ENCODE measurements at regions not wholly inside any gene's neighbourhood (a gene's known extent, or its start where the extent isn't known, plus 50 kb on each side); places are given as distances from the start of the nearest gene placed in this dataset.

DNA sequence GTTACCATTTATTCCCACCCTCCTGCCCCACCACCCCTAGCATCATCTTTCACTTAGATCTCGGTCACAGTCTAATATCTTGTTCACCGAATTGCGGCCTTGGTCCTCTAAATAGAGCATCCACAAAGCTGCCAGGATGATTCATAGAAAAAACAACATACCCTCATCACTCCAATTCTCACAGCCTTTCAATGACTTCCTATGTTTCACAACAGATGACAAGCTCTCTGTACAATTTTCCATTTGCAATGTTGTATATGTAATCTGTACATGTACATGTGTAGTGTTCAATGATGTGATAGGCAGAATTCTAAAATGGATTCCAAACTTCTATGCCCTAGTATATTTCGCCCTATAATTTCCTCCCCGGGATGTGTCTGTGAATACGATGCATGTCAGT lies 675.6 kb upstream of the CELF4 start:
- no peaks in the 10 kb centered on the region for H3K36me3 ChIP-seq (ENCODE audit: control insufficient read depth in 4 of 4, insufficient read depth in 4 of 4, low read length in 3 of 4)
- 97% methylated on average over 6 of the region's 6 CpGs for WGBS (ENCODE audit: insufficient coverage)
- peaks cover 0 to 6% (median 0%) of the 10 kb centered on the region in 4 experiments for H3K4me1 ChIP-seq (ENCODE audit: control extremely low read depth in 1 of 4, control insufficient read depth in 4 of 4, insufficient read depth in 4 of 4, low read length in 3 of 4)
- no peaks in the 10 kb centered on the region for H3K27me3 ChIP-seq (replicated peaks in 2 of 5; ENCODE audit: control insufficient read depth in 4 of 5, insufficient read depth in 5 of 5, low read length in 4 of 5)
- peaks cover 0 to 2% (median under 1%) of the 10 kb centered on the region in 5 experiments for H3K9me3 ChIP-seq (ENCODE audit: control extremely low read depth in 1 of 5, control insufficient read depth in 4 of 5, insufficient read depth in 2 of 5, low read depth in 1 of 5, low read length in 4 of 5)
- CTCF ChIA-PET, result interaction anchor here (1.3 kb wide), 1 partner anchor 12 kb away, joined by 4 read pairs; no protein-coding TSS in a partner anchor
- POLR2A ChIA-PET, result no interaction called here
- H3K27ac ChIP-seq (ENCODE audit: insufficient read depth in 1 of 2, low read depth in 1 of 2, low read length in 2 of 2, poor library complexity in 1 of 2, severe bottlenecking in 2 of 2), result no peak overlapping the region
- DNase-seq, result no peak
- no peak overlapping the region for H3K4me3 ChIP-seq (ENCODE audit: control insufficient read depth in 1 of 7, extremely low read depth in 1 of 7, insufficient read depth in 4 of 7, low read depth in 2 of 7, low read length in 6 of 7)

DNA sequence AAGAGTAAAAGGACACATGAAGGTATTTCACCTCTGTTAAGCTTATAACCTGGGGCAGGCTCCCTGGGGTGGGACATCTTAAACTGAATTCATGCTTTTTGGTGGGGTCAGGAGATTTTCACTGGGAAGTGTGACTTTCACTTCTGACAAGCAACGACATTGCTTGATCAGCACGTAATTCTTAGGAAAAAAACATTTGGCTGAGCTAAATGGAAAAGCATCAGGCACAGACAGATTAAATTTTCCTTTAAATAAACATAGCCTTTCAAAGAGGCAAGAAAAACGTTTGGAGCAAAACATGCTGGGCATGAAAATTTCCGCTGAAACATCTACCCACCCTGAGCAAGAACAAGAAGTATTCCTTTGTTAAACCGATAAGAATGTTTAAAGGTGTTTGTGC lies 674.0 kb upstream of the CELF4 start:
- POLR2A ChIA-PET, result no interaction called here
- no peak overlapping the region for H3K4me3 ChIP-seq (ENCODE audit: control insufficient read depth in 1 of 7, extremely low read depth in 1 of 7, insufficient read depth in 4 of 7, low read depth in 2 of 7, low read length in 6 of 7)
- CTCF ChIA-PET, result no interaction called here
- no peaks in the 10 kb centered on the region for H3K36me3 ChIP-seq (ENCODE audit: control insufficient read depth in 4 of 4, insufficient read depth in 4 of 4, low read length in 3 of 4)
- WGBS (ENCODE audit: insufficient coverage), result 100% methylated on average over 1 of the region's 5 CpGs
- no peak for DNase-seq
- H3K27ac ChIP-seq (ENCODE audit: insufficient read depth in 1 of 2, low read depth in 1 of 2, low read length in 2 of 2, poor library complexity in 1 of 2, severe bottlenecking in 2 of 2), result no peak overlapping the region
- H3K9me3 ChIP-seq (ENCODE audit: control extremely low read depth in 1 of 5, control insufficient read depth in 4 of 5, insufficient read depth in 2 of 5, low read depth in 1 of 5, low read length in 4 of 5), result no peaks in the 10 kb centered on the region
- no peaks in the 10 kb centered on the region for H3K27me3 ChIP-seq (replicated peaks in 2 of 5; ENCODE audit: control insufficient read depth in 4 of 5, insufficient read depth in 5 of 5, low read length in 4 of 5)
- peaks cover 0 to 6% (median 0%) of the 10 kb centered on the region in 4 experiments for H3K4me1 ChIP-seq (ENCODE audit: control extremely low read depth in 1 of 4, control insufficient read depth in 4 of 4, insufficient read depth in 4 of 4, low read length in 3 of 4)

DNA sequence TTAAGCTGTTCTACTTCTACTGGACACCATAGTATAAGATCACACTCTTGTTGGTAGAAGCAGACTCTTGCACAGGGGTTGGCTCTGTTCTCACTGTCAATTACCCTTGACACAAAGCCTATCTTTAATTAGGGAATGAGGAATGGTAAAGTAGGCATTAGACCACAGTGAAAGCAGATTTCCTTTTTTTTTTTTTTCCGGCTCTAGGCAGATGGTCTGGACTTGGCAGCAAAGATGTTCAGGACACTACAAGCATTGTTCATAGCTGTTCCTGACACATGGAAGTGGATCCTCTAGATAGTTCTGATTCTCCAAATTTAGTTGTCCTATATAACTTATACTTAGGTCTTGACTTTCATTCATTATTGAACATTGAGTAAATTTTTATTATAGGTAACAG lies 672.2 kb upstream of the CELF4 start:
- POLR2A ChIA-PET, result interaction anchor here (0.7 kb wide), 1 partner anchor 254 kb away, joined by 3 read pairs; no protein-coding TSS in a partner anchor
- H3K9me3 ChIP-seq (ENCODE audit: control extremely low read depth in 1 of 5, control insufficient read depth in 4 of 5, insufficient read depth in 2 of 5, low read depth in 1 of 5, low read length in 4 of 5), result no peaks in the 10 kb centered on the region
- no CpG with 5 or more reads among the region's 1 CpG for WGBS (ENCODE audit: insufficient coverage)

DNA sequence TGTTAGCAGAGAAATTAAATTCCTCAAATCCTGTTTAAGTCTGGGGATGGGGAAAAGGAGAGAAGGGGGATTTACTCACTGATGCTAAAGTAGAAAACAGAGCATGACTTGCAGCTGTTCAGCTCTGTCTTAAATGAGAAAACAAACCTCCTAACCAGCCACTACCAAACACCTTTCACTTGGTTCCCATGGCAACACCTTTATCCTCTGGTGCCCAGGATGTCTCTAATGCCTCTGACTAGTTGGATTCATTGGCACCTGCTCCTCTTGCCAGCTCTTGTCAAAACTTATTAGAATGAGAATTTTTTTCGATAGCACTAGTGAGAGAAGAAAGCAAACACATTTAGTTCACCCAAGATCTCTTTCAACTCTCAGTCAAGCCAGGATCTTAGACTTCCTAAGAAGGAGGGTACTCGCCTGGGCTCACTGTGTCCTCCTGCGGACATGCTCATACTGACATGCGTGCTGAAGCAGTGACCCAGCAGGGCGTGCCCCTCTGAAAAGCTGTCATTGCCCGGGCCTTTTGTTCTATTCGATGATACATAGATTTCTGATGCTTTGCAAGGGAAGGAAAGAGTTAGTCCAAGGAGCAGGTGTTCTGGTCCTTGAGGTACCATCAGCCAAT lies 656.0 kb upstream of the CELF4 start:
- 97% methylated on average over 7 of the region's 7 CpGs for WGBS (ENCODE audit: insufficient coverage)
- Histone ChIP-seq H3K27ac (ENCODE audit: insufficient read depth in 1 of 2, low read depth in 1 of 2, low read length in 2 of 2, poor library complexity in 1 of 2, severe bottlenecking in 2 of 2) (no peak overlapping the region), H3K4me3 (ENCODE audit: control insufficient read depth in 1 of 7, extremely low read depth in 1 of 7, insufficient read depth in 4 of 7, low read depth in 2 of 7, low read length in 6 of 7) (no peak overlapping the region), H3K9me3 (ENCODE audit: control extremely low read depth in 1 of 5, control insufficient read depth in 4 of 5, insufficient read depth in 2 of 5, low read depth in 1 of 5, low read length in 4 of 5) (no peaks in the 10 kb centered on the region), H3K4me1 (ENCODE audit: control extremely low read depth in 1 of 4, control insufficient read depth in 4 of 4, insufficient read depth in 4 of 4, low read length in 3 of 4) (peaks cover 0 to 18% (median 4%) of the 10 kb centered on the region in 4 experiments), H3K36me3 (ENCODE audit: control insufficient read depth in 4 of 4, insufficient read depth in 4 of 4, low read length in 3 of 4) (no peaks in the 10 kb centered on the region), H3K27me3 (replicated peaks in 2 of 5; ENCODE audit: control insufficient read depth in 4 of 5, insufficient read depth in 5 of 5, low read length in 4 of 5) (no peaks in the 10 kb centered on the region)
- ChIA-PET CTCF (interaction anchor here (0.7 kb wide), 1 partner anchor 23 kb away, joined by 3 read pairs; no protein-coding TSS in a partner anchor), POLR2A (no interaction called here)
- DNase-seq, result no peak

More for the DNA sequence above, 672.2 kb upstream of the CELF4 start:
- H3K27me3 ChIP-seq (replicated peaks in 2 of 5; ENCODE audit: control insufficient read depth in 4 of 5, insufficient read depth in 5 of 5, low read length in 4 of 5), result no peaks in the 10 kb centered on the region
- no peak overlapping the region for H3K27ac ChIP-seq (ENCODE audit: insufficient read depth in 1 of 2, low read depth in 1 of 2, low read length in 2 of 2, poor library complexity in 1 of 2, severe bottlenecking in 2 of 2)
- no peak for DNase-seq
- H3K4me3 ChIP-seq (ENCODE audit: control insufficient read depth in 1 of 7, extremely low read depth in 1 of 7, insufficient read depth in 4 of 7, low read depth in 2 of 7, low read length in 6 of 7), result no peak overlapping the region
- no peaks in the 10 kb centered on the region for H3K4me1 ChIP-seq (ENCODE audit: control extremely low read depth in 1 of 4, control insufficient read depth in 4 of 4, insufficient read depth in 4 of 4, low read length in 3 of 4)
- CTCF ChIA-PET, result interaction anchor here (1.4 kb wide), 1 partner anchor 9 kb away, joined by 4 read pairs; no protein-coding TSS in a partner anchor
- no peaks in the 10 kb centered on the region for H3K36me3 ChIP-seq (ENCODE audit: control insufficient read depth in 4 of 4, insufficient read depth in 4 of 4, low read length in 3 of 4)

DNA sequence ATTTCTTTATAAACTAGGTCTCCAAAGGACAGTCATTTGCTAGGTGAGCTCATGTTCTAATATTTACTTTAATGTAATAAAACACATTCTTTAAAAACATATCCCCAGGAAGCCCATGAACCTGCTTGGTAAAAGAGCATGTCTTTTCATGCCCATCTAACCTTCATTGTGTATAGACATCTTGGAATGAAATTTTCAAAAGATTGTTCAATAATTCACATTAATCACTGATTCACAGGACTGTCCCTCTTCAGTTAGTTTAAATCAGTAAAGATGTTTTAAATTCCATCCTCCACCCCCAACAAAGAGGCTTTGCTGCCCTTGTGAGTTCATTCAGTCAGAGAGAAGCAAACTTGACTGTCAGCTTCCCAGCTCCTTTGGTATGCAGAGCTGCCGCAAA lies 633.4 kb upstream of the CELF4 start:
- no peak for DNase-seq
- H3K9me3 ChIP-seq (ENCODE audit: control extremely low read depth in 1 of 5, control insufficient read depth in 4 of 5, insufficient read depth in 2 of 5, low read depth in 1 of 5, low read length in 4 of 5), result no peaks in the 10 kb centered on the region
- peaks cover 0 to 8% (median 3%) of the 10 kb centered on the region in 4 experiments for H3K4me1 ChIP-seq (ENCODE audit: control extremely low read depth in 1 of 4, control insufficient read depth in 4 of 4, insufficient read depth in 4 of 4, low read length in 3 of 4)
- ChIA-PET CTCF (interaction anchor here (0.6 to 0.7 kb wide), 2 partner anchors 22 to 103 kb away, joined by 3 read pairs; no protein-coding TSS in a partner anchor), POLR2A (no interaction called here)
- no peak overlapping the region for H3K4me3 ChIP-seq (ENCODE audit: control insufficient read depth in 1 of 7, extremely low read depth in 1 of 7, insufficient read depth in 4 of 7, low read depth in 2 of 7, low read length in 6 of 7)
- WGBS (ENCODE audit: insufficient coverage), result no CpG with 5 or more reads among the region's 1 CpG
- H3K27ac ChIP-seq (ENCODE audit: insufficient read depth in 1 of 2, low read depth in 1 of 2, low read length in 2 of 2, poor library complexity in 1 of 2, severe bottlenecking in 2 of 2), result no peak overlapping the region
- H3K27me3 ChIP-seq (replicated peaks in 2 of 5; ENCODE audit: control insufficient read depth in 4 of 5, insufficient read depth in 5 of 5, low read length in 4 of 5), result no peaks in the 10 kb centered on the region
- H3K36me3 ChIP-seq (ENCODE audit: control insufficient read depth in 4 of 4, insufficient read depth in 4 of 4, low read length in 3 of 4), result no peaks in the 10 kb centered on the region

DNA sequence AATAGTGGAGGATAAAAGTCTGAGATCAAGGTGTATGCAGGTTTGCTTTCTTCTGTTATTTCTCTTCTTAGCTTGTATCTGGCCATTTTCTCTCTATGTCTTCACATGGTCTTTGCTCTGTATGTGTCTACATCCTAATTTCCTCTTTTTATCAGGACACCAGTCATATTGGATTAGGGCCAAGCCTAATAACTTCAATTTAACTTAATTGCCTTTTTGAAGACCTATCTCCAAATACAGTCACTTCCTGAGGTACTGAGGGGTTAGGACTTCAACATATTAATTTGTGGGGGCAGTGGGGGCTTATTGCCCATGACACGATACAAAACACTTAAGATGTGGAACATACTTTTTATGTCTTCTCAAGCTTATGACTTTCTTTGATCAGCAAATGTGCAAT lies 632.9 kb upstream of the CELF4 start:
- no peak overlapping the region for H3K27ac ChIP-seq (ENCODE audit: insufficient read depth in 1 of 2, low read depth in 1 of 2, low read length in 2 of 2, poor library complexity in 1 of 2, severe bottlenecking in 2 of 2)
- no peaks in the 10 kb centered on the region for H3K36me3 ChIP-seq (ENCODE audit: control insufficient read depth in 4 of 4, insufficient read depth in 4 of 4, low read length in 3 of 4)
- H3K27me3 ChIP-seq (replicated peaks in 2 of 5; ENCODE audit: control insufficient read depth in 4 of 5, insufficient read depth in 5 of 5, low read length in 4 of 5), result no peaks in the 10 kb centered on the region
- 0% methylated on average over 1 of the region's 1 CpG for WGBS (ENCODE audit: insufficient coverage)
- no peaks in the 10 kb centered on the region for H3K9me3 ChIP-seq (ENCODE audit: control extremely low read depth in 1 of 5, control insufficient read depth in 4 of 5, insufficient read depth in 2 of 5, low read depth in 1 of 5, low read length in 4 of 5)
- H3K4me1 ChIP-seq (ENCODE audit: control extremely low read depth in 1 of 4, control insufficient read depth in 4 of 4, insufficient read depth in 4 of 4, low read length in 3 of 4), result peaks cover 0 to 8% (median 3%) of the 10 kb centered on the region in 4 experiments
- peak; percentile 14 to 77 (median 68) for DNase-seq
- CTCF ChIA-PET, result interaction anchor here (0.6 kb wide), 1 partner anchor 23 kb away, joined by 3 read pairs; no protein-coding TSS in a partner anchor
- POLR2A ChIA-PET, result no interaction called here
- H3K4me3 ChIP-seq (ENCODE audit: control insufficient read depth in 1 of 7, extremely low read depth in 1 of 7, insufficient read depth in 4 of 7, low read depth in 2 of 7, low read length in 6 of 7), result no peak overlapping the region

DNA sequence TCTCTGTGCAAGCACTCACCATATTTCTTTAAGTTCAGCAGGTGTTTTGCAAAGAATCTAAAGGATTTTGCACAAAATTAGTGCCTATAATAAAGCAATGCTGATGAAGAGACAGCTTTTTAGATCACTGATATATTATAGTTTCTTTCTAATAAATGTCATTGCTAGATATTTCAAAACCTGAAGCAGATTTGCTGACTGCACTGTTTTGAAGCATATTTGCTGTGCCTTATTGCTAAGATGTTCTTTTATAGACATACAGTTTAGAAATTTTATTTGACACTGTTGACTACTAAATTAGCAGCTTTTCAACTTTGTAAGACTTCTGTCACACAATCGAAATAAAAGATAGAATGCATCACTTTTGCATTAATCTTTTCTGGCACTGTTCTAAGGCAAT lies 620.9 kb upstream of the CELF4 start:
- H3K36me3 ChIP-seq (ENCODE audit: control insufficient read depth in 4 of 4, insufficient read depth in 4 of 4, low read length in 3 of 4), result no peaks in the 10 kb centered on the region
- H3K4me1 ChIP-seq (ENCODE audit: control extremely low read depth in 1 of 4, control insufficient read depth in 4 of 4, insufficient read depth in 4 of 4, low read length in 3 of 4), result no peaks in the 10 kb centered on the region
- peaks cover 0 to 10% (median 0%) of the 10 kb centered on the region in 5 experiments for H3K9me3 ChIP-seq (ENCODE audit: control extremely low read depth in 1 of 5, control insufficient read depth in 4 of 5, insufficient read depth in 2 of 5, low read depth in 1 of 5, low read length in 4 of 5)
- no peaks in the 10 kb centered on the region for H3K27me3 ChIP-seq (replicated peaks in 2 of 5; ENCODE audit: control insufficient read depth in 4 of 5, insufficient read depth in 5 of 5, low read length in 4 of 5)
- H3K4me3 ChIP-seq (ENCODE audit: control insufficient read depth in 1 of 7, extremely low read depth in 1 of 7, insufficient read depth in 4 of 7, low read depth in 2 of 7, low read length in 6 of 7), result no peak overlapping the region
- CTCF ChIA-PET, result no interaction called here
- H3K27ac ChIP-seq (ENCODE audit: insufficient read depth in 1 of 2, low read depth in 1 of 2, low read length in 2 of 2, poor library complexity in 1 of 2, severe bottlenecking in 2 of 2), result no peak overlapping the region
- WGBS (ENCODE audit: insufficient coverage), result no CpG with 5 or more reads among the region's 1 CpG
- POLR2A ChIA-PET, result interaction anchor here (0.6 kb wide), 1 partner anchor 26 kb away, joined by 3 read pairs; no protein-coding TSS in a partner anchor
- no peak for DNase-seq
